ENCODE measurements at regions not wholly inside any gene's neighbourhood (a gene's known extent, or its start where the extent isn't known, plus 50 kb on each side); places are given as distances from the start of the nearest gene placed in this dataset.

DNA sequence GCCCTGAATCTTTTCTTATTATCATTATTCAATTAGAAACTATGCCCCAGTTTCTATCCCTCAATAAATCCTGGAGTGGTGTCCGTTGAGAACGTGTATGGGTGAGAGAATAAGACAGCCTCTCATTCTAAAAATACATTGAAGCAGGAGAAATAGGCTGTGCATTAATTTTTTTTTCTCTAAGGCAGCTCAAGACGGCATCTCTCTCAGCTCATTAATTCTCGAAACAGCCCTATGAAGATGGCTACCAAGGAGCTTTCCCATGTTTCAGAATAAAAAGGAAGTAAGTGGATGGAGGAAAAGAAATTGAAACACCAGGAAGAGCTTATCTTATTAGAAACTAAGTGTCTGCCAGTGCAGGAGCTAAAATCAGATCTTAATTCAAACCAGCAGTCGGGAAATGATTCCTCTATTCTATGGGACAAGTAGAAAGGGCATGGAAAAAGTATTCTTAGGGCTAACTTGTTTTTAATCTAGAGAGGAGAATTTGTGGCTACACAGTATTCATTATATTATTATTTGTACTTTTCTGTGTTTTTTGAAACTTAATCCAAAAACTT lies 347.1 kb upstream of the PLD5 start:
- DNase-seq (ENCODE audit: low spot score): no peak
- TF ChIP-seq, protein P1, sequence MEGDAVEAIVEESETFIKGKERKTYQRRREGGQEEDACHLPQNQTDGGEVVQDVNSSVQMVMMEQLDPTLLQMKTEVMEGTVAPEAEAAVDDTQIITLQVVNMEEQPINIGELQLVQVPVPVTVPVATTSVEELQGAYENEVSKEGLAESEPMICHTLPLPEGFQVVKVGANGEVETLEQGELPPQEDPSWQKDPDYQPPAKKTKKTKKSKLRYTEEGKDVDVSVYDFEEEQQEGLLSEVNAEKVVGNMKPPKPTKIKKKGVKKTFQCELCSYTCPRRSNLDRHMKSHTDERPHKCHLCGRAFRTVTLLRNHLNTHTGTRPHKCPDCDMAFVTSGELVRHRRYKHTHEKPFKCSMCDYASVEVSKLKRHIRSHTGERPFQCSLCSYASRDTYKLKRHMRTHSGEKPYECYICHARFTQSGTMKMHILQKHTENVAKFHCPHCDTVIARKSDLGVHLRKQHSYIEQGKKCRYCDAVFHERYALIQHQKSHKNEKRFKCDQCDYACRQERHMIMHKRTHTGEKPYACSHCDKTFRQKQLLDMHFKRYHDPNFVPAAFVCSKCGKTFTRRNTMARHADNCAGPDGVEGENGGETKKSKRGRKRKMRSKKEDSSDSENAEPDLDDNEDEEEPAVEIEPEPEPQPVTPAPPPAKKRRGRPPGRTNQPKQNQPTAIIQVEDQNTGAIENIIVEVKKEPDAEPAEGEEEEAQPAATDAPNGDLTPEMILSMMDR (IDR thresholded peaks at IDR 0.05; ENCODE audit: extremely low read depth, insufficient read depth, missing control alignments): no peak
- in situ Hi-C loops (cut with MboI; ENCODE audit: low pct_unique_long_range_greater_than_20kb, low sequenced_read_pairs, unreplicated experiment): no loop called here

DNA sequence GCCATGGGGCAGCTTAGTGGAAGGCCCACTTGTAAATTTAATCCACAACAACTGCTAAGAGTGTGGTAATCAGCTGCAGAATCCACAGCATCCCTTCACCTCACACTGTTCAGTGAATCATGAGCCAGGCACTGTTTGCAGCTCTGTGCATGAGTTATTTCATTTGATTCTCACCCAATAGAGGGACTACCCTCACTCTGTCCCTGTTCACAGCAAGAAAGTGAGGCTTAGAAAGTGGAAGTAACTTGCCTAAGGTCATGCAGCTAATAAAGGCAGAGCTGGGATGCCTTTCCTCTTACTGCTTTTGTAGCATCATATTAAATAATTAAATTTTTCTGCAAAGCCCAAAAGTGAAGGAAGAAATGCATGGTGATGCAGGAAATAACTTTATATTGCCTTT lies 346.5 kb upstream of the PLD5 start:
- TF ChIP-seq, protein P1 (IDR thresholded peaks at IDR 0.05; ENCODE audit: extremely low read depth, insufficient read depth, missing control alignments): no peak
- in situ Hi-C loops (cut with MboI; ENCODE audit: low pct_unique_long_range_greater_than_20kb, low sequenced_read_pairs, unreplicated experiment): no loop called here
- DNase-seq (ENCODE audit: low spot score): no peak

DNA sequence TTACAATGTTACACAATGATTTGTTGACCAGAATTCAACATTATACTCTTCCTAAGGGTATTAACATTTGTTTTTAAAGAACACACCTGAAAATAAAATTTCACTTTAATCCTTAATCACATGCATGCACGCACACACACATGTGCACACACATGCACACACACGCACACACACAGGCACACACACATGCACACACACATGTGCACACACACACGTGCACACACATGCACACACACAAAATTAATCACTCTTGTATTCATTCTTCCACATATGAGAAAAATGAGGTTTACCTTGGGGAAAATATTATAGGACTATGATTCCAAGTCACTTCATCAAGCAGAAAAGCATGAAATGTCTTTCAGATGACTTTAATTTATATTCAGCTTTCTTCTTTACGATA lies 331.8 kb upstream of the PLD5 start:
- no peak for DNase-seq (ENCODE audit: low spot score)
- in situ Hi-C loops (cut with MboI; ENCODE audit: low pct_unique_long_range_greater_than_20kb, low sequenced_read_pairs, unreplicated experiment): no loop called here
- TF ChIP-seq, protein P1 (IDR thresholded peaks at IDR 0.05; ENCODE audit: extremely low read depth, insufficient read depth, missing control alignments): no peak

- TF ChIP-seq, protein P1 (IDR thresholded peaks at IDR 0.05; ENCODE audit: extremely low read depth, insufficient read depth, missing control alignments): no peak
- no peak for DNase-seq (ENCODE audit: low spot score)
- in situ Hi-C loops (cut with MboI; ENCODE audit: low pct_unique_long_range_greater_than_20kb, low sequenced_read_pairs, unreplicated experiment): no loop called here
Measured at GRCh38 chr1:242854466-242854865, 330.0 kb upstream of the PLD5 start.

- DNase-seq (ENCODE audit: low spot score): no peak
- TF ChIP-seq, protein P1 (IDR thresholded peaks at IDR 0.05; ENCODE audit: extremely low read depth, insufficient read depth, missing control alignments): no peak
- in situ Hi-C loops (cut with MboI; ENCODE audit: low pct_unique_long_range_greater_than_20kb, low sequenced_read_pairs, unreplicated experiment): no loop called here
Measured at GRCh38 chr1:242847390-242847993, 323.0 kb upstream of the PLD5 start.

GRCh38 chr1:242842094-242842493 lies 317.6 kb upstream of the PLD5 start:
- no peak for DNase-seq (ENCODE audit: low spot score)
- in situ Hi-C loops (cut with MboI; ENCODE audit: low pct_unique_long_range_greater_than_20kb, low sequenced_read_pairs, unreplicated experiment): no loop called here
- TF ChIP-seq, protein P1 (IDR thresholded peaks at IDR 0.05; ENCODE audit: extremely low read depth, insufficient read depth, missing control alignments): no peak
